ENCODE measurements at regions not wholly inside any gene's neighbourhood (a gene's known extent, or its start where the extent isn't known, plus 50 kb on each side); places are given as distances from the start of the nearest gene placed in this dataset.

- H3K4me3 Mint-ChIP-seq = no peak overlapping the region
- Histone ChIP-seq H3K36me3 (ENCODE audit: control insufficient read depth in 2 of 3, insufficient read depth in 3 of 3, low read length in 3 of 3) (no peaks in the 10 kb centered on the region), H3K4me1 (ENCODE audit: control insufficient read depth in 2 of 2, insufficient read depth in 2 of 2, low read length in 2 of 2) (no peaks in the 10 kb centered on the region), H3K27ac (ENCODE audit: low read depth, low read length) (no peak overlapping the region), H3K27me3 (ENCODE audit: control insufficient read depth in 2 of 2, insufficient read depth in 2 of 2, low read length in 2 of 2) (no peaks in the 10 kb centered on the region), H3K9me3 (ENCODE audit: control insufficient read depth in 2 of 3, low read length in 3 of 3) (no peaks in the 10 kb centered on the region), H3K4me3 (ENCODE audit: low read length) (no peak overlapping the region)
- no peak overlapping the region for H3K27ac Mint-ChIP-seq
- no peak for DNase-seq
- no peaks in the 10 kb centered on the region for H3K4me1 Mint-ChIP-seq
- H3K9me3 Mint-ChIP-seq = peaks cover 0 to 43% (median 5%) of the 10 kb centered on the region in 11 donors
- ChIA-PET CTCF (no interaction called here), POLR2A (no interaction called here)
- intact Hi-C loops (cut with micrococcal nuclease) = no loop called here
- ATAC-seq = no peak
- H3K27me3 Mint-ChIP-seq = no peaks in the 10 kb centered on the region
- no peaks in the 10 kb centered on the region for H3K36me3 Mint-ChIP-seq
Measured at GRCh38 chr18:27688581-27688980, 488.3 kb downstream of the CDH2 start.

DNA sequence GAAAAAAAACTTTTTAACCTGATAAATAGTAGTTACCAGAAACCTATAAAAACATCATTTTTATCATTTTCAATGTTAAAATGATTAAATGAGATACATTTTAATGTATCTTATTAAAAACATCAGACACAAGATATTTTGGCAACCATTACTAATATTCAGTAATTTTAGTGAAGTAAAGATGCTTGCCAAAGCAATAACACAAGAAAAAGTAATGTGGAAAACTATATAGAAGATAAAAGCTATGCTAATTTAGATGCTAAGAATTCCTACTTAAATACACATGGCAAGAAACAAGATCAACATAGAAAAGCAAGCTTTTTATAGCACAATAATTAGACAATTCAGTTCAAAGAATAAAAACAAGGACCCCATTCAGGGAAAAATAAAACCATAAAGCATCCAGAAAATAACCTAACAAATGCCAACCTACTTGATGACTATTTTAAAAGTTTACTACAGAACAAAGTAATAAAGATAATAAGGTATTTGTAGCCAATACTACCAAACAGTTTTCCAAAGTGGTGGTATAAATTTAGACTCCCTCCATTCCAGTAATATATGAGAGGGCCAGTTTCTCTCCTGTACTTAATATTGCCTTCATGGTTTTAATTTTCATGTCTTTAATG, 489.5 kb downstream of the CDH2 start:
- H3K27me3 ChIP-seq (ENCODE audit: control insufficient read depth in 2 of 2, insufficient read depth in 2 of 2, low read length in 2 of 2) = no peaks in the 10 kb centered on the region
- H3K4me1 ChIP-seq (ENCODE audit: control insufficient read depth in 2 of 2, insufficient read depth in 2 of 2, low read length in 2 of 2) = no peaks in the 10 kb centered on the region
- no peak for ATAC-seq
- H3K36me3 Mint-ChIP-seq = no peaks in the 10 kb centered on the region
- no peaks in the 10 kb centered on the region for H3K36me3 ChIP-seq (ENCODE audit: control insufficient read depth in 2 of 3, insufficient read depth in 3 of 3, low read length in 3 of 3)
- no peak overlapping the region for H3K27ac ChIP-seq (ENCODE audit: low read depth, low read length)
- H3K27me3 Mint-ChIP-seq = no peaks in the 10 kb centered on the region
- CTCF ChIA-PET = no interaction called here
- DNase-seq = no peak
- H3K4me1 Mint-ChIP-seq = no peaks in the 10 kb centered on the region
- POLR2A ChIA-PET = no interaction called here
- H3K9me3 ChIP-seq (ENCODE audit: control insufficient read depth in 2 of 3, low read length in 3 of 3) = no peaks in the 10 kb centered on the region
- intact Hi-C loops (cut with micrococcal nuclease) = no loop called here
- H3K4me3 ChIP-seq (ENCODE audit: low read length) = no peak overlapping the region
- no peak overlapping the region for H3K27ac Mint-ChIP-seq
- no peak overlapping the region for H3K4me3 Mint-ChIP-seq
- H3K9me3 Mint-ChIP-seq = peaks cover 0 to 35% (median 4%) of the 10 kb centered on the region in 11 donors

GRCh38 chr18:27685807-27686412, 491.0 kb downstream of the CDH2 start:
- Mint-ChIP-seq H3K27me3 (no peaks in the 10 kb centered on the region), H3K27ac (no peak overlapping the region), H3K9me3 (peaks cover 0 to 34% (median 3%) of the 10 kb centered on the region in 11 donors), H3K4me1 (no peaks in the 10 kb centered on the region), H3K36me3 (no peaks in the 10 kb centered on the region), H3K4me3 (no peak overlapping the region)
- Histone ChIP-seq H3K4me3 (ENCODE audit: low read length) (no peak overlapping the region), H3K27ac (ENCODE audit: low read depth, low read length) (no peak overlapping the region), H3K4me1 (ENCODE audit: control insufficient read depth in 2 of 2, insufficient read depth in 2 of 2, low read length in 2 of 2) (no peaks in the 10 kb centered on the region), H3K36me3 (ENCODE audit: control insufficient read depth in 2 of 3, insufficient read depth in 3 of 3, low read length in 3 of 3) (no peaks in the 10 kb centered on the region), H3K9me3 (ENCODE audit: control insufficient read depth in 2 of 3, low read length in 3 of 3) (no peaks in the 10 kb centered on the region), H3K27me3 (ENCODE audit: control insufficient read depth in 2 of 2, insufficient read depth in 2 of 2, low read length in 2 of 2) (no peaks in the 10 kb centered on the region)
- intact Hi-C loops (cut with micrococcal nuclease) = no loop called here
- no peak for DNase-seq
- no peak for ATAC-seq
- POLR2A ChIA-PET = no interaction called here
- CTCF ChIA-PET = no interaction called here

DNA sequence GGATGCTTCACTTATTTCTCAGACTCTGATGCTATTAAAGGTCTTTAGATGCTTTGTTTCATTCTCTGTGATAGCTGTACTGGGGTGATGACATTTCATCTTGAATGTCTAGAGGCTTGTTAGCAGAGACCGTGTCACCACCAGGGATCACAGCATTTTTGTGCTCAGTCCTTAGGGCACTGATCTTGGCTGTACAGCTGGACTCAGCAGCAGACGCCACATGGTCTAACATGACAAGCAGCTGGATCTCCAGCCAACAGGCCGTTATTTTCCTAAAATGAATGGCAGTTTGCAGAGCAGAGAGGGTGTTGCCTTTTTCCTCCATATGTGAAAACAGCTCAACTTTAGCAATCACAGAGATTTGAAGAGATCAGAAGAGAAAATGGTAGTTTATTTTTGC, 491.8 kb downstream of the CDH2 start:
- no peak for ATAC-seq
- peaks cover 0 to 34% (median 3%) of the 10 kb centered on the region in 11 donors for H3K9me3 Mint-ChIP-seq

GRCh38 chr18:27674411-27674810, 489.3 kb upstream of the CHST9 start:
- ATAC-seq = no peak
- intact Hi-C loops (cut with micrococcal nuclease) = no loop called here

More for the DNA sequence above, 491.8 kb downstream of the CDH2 start:
- intact Hi-C loops (cut with micrococcal nuclease) = no loop called here
- no peaks in the 10 kb centered on the region for H3K4me1 ChIP-seq (ENCODE audit: control insufficient read depth in 2 of 2, insufficient read depth in 2 of 2, low read length in 2 of 2)
- POLR2A ChIA-PET = no interaction called here
- no peaks in the 10 kb centered on the region for H3K9me3 ChIP-seq (ENCODE audit: control insufficient read depth in 2 of 3, low read length in 3 of 3)
- no peak overlapping the region for H3K27ac ChIP-seq (ENCODE audit: low read depth, low read length)
- no peaks in the 10 kb centered on the region for H3K36me3 ChIP-seq (ENCODE audit: control insufficient read depth in 2 of 3, insufficient read depth in 3 of 3, low read length in 3 of 3)
- CTCF ChIA-PET = no interaction called here
- no peak for DNase-seq
- H3K4me3 Mint-ChIP-seq = no peak overlapping the region
- no peaks in the 10 kb centered on the region for H3K4me1 Mint-ChIP-seq
- H3K27me3 Mint-ChIP-seq = no peaks in the 10 kb centered on the region
- no peak overlapping the region for H3K4me3 ChIP-seq (ENCODE audit: low read length)
- H3K27ac Mint-ChIP-seq = no peak overlapping the region
- no peaks in the 10 kb centered on the region for H3K27me3 ChIP-seq (ENCODE audit: control insufficient read depth in 2 of 2, insufficient read depth in 2 of 2, low read length in 2 of 2)
- no peaks in the 10 kb centered on the region for H3K36me3 Mint-ChIP-seq

DNA sequence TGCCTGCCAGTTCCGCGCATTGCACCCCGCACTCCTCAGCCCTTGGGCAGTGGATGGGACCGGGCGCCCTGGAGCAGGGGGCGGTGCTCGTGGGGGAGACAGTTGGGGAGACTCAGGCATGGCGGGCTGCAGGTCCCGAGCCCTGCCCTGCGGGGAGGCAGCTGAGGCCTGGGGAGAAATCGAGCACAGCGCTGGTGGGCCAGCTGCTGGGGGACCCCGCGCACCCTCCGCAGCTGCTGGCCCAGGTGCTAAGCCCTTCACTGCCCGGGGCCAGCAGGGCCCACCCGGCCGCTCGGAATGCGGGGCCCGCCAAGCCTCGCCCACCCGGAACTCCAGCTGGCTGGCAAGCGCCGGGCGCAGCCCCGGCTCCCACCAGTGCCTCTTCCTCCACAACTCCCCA, 488.8 kb upstream of the CHST9 start:
- POLR2A ChIA-PET = no interaction called here
- intact Hi-C loops (cut with micrococcal nuclease) = no loop called here
- no peak overlapping the region for H3K4me3 Mint-ChIP-seq
- Histone ChIP-seq H3K4me3 (ENCODE audit: low read length) (no peak overlapping the region), H3K27ac (ENCODE audit: low read depth, low read length) (no peak overlapping the region), H3K9me3 (ENCODE audit: control insufficient read depth in 2 of 3, low read length in 3 of 3) (no peaks in the 10 kb centered on the region), H3K36me3 (ENCODE audit: control insufficient read depth in 2 of 3, insufficient read depth in 3 of 3, low read length in 3 of 3) (no peaks in the 10 kb centered on the region), H3K27me3 (ENCODE audit: control insufficient read depth in 2 of 2, insufficient read depth in 2 of 2, low read length in 2 of 2) (peaks cover 0 to 4% of the 10 kb centered on the region in 2 donors), H3K4me1 (ENCODE audit: control insufficient read depth in 2 of 2, insufficient read depth in 2 of 2, low read length in 2 of 2) (no peaks in the 10 kb centered on the region)
- ATAC-seq = no peak
- H3K27ac Mint-ChIP-seq = no peak overlapping the region
- no peaks in the 10 kb centered on the region for H3K27me3 Mint-ChIP-seq
- H3K4me1 Mint-ChIP-seq = no peaks in the 10 kb centered on the region
- H3K36me3 Mint-ChIP-seq = peaks cover 0 to 7% (median 0%) of the 10 kb centered on the region in 5 donors
- H3K9me3 Mint-ChIP-seq = peaks cover 0 to 25% (median 10%) of the 10 kb centered on the region in 11 donors
- CTCF ChIA-PET = no interaction called here
- DNase-seq = no peak

More at GRCh38 chr18:27674411-27674810, 489.3 kb upstream of the CHST9 start:
- POLR2A ChIA-PET = no interaction called here
- CTCF ChIA-PET = no interaction called here
- no peaks in the 10 kb centered on the region for H3K27me3 Mint-ChIP-seq
- H3K4me3 Mint-ChIP-seq = no peak overlapping the region
- H3K4me1 Mint-ChIP-seq = no peaks in the 10 kb centered on the region
- no peak overlapping the region for H3K27ac ChIP-seq (ENCODE audit: low read depth, low read length)
- H3K36me3 ChIP-seq (ENCODE audit: control insufficient read depth in 2 of 3, insufficient read depth in 3 of 3, low read length in 3 of 3) = no peaks in the 10 kb centered on the region
- H3K36me3 Mint-ChIP-seq = peaks cover 0 to 7% (median 0%) of the 10 kb centered on the region in 5 donors
- peaks cover 0 to 4% of the 10 kb centered on the region in 2 donors for H3K27me3 ChIP-seq (ENCODE audit: control insufficient read depth in 2 of 2, insufficient read depth in 2 of 2, low read length in 2 of 2)
- no peaks in the 10 kb centered on the region for H3K9me3 ChIP-seq (ENCODE audit: control insufficient read depth in 2 of 3, low read length in 3 of 3)
- H3K4me3 ChIP-seq (ENCODE audit: low read length) = no peak overlapping the region
- H3K4me1 ChIP-seq (ENCODE audit: control insufficient read depth in 2 of 2, insufficient read depth in 2 of 2, low read length in 2 of 2) = no peaks in the 10 kb centered on the region
- DNase-seq = no peak
- H3K9me3 Mint-ChIP-seq = peaks cover 0 to 25% (median 10%) of the 10 kb centered on the region in 11 donors
- H3K27ac Mint-ChIP-seq = no peak overlapping the region

DNA sequence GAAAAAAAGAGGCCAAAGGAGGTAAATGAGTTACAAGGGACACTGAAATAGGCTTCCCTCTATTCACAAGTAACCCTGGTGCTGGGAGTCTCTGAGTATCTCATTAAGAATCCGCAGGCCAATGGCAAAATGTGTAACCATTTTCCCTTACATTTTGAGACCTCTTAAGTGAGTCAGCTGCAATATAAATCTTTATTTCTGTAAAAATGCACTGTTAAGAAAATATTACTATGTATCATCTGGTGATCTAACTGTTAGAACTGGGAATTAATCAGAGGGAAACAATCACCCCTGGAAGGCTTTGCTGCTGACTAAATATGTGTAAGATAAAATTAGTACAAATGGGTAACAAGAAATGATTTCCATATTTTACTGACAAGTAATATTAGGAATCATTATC, 483.1 kb upstream of the CHST9 start:
- Histone ChIP-seq H3K27ac (ENCODE audit: low read depth, low read length) (no peak overlapping the region), H3K9me3 (ENCODE audit: control insufficient read depth in 2 of 3, low read length in 3 of 3) (no peaks in the 10 kb centered on the region), H3K4me1 (ENCODE audit: control insufficient read depth in 2 of 2, insufficient read depth in 2 of 2, low read length in 2 of 2) (no peaks in the 10 kb centered on the region), H3K4me3 (ENCODE audit: low read length) (no peak overlapping the region), H3K27me3 (ENCODE audit: control insufficient read depth in 2 of 2, insufficient read depth in 2 of 2, low read length in 2 of 2) (peaks cover 0 to 4% of the 10 kb centered on the region in 2 donors), H3K36me3 (ENCODE audit: control insufficient read depth in 2 of 3, insufficient read depth in 3 of 3, low read length in 3 of 3) (no peaks in the 10 kb centered on the region)
- Mint-ChIP-seq H3K27me3 (no peaks in the 10 kb centered on the region), H3K4me1 (no peaks in the 10 kb centered on the region), H3K27ac (no peak overlapping the region), H3K4me3 (no peak overlapping the region), H3K9me3 (peaks cover 0 to 5% (median 0%) of the 10 kb centered on the region in 11 donors), H3K36me3 (no peaks in the 10 kb centered on the region)
- ChIA-PET CTCF (no interaction called here), POLR2A (no interaction called here)
- no peak for DNase-seq
- no peak for ATAC-seq
- intact Hi-C loops (cut with micrococcal nuclease) = no loop called here

Measured in naive thymus-derived CD4-positive, alpha-beta T cell (primary cell).